ENCODE measurements at regions not wholly inside any gene's neighbourhood (a gene's known extent, or its start where the extent isn't known, plus 50 kb on each side); places are given as distances from the start of the nearest gene placed in this dataset.

GRCh38 chr6:81384921-81385320 is 367.6 kb downstream of the TENT5A start:
- DNase-seq, result no peak
- no peaks in the 10 kb centered on the region for H3K27me3 ChIP-seq
- no peak overlapping the region for H3K4me3 ChIP-seq
- H3K27ac ChIP-seq, result no peak overlapping the region
- no peak for ATAC-seq
- no peaks in the 10 kb centered on the region for H3K4me1 ChIP-seq
- WGBS, 2 donors, result 61 to 67% methylated on average over 2 of the region's 2 CpGs
- no peak for TF ChIP-seq CTCF (IDR thresholded peaks at IDR 0.05)
- intact Hi-C loops (cut with DNase I), result no loop called here
- peaks cover 0 to 11% (median 0%) of the 10 kb centered on the region in 11 donors for H3K9me3 ChIP-seq
- H3K36me3 ChIP-seq, result no peaks in the 10 kb centered on the region

DNA sequence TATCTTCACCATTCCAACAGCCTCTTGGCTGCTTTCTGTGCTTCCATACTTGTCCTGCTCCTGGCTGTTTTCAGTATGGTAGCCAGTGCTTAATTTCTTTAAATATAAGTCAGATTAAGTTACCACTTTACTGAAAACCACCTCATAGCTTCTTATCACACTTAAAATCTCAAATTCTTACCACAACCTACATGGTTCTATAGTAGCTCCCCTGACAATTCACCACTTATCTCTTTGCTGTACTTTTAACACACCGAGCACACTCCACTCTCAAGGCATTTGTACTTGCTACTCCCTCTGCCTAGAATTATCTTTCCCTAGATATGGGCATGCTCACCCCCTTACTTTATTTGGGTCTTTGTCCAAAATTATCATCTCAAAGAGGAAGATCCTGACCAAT is 369.0 kb downstream of the TENT5A start:
- DNase-seq, result no peak
- Histone ChIP-seq H3K9me3 (peaks cover 0 to 11% (median 0%) of the 10 kb centered on the region in 11 donors), H3K4me3 (no peak overlapping the region), H3K27ac (no peak overlapping the region), H3K27me3 (no peaks in the 10 kb centered on the region), H3K4me1 (no peaks in the 10 kb centered on the region), H3K36me3 (no peaks in the 10 kb centered on the region)
- no peak for TF ChIP-seq CTCF (IDR thresholded peaks at IDR 0.05)
- intact Hi-C loops (cut with DNase I), result no loop called here
- 24 to 58% methylated on average over 1 of the region's 1 CpG for WGBS, 2 donors
- ATAC-seq, result no peak

GRCh38 chr6:81382852-81383251 is 369.6 kb downstream of the TENT5A start:
- H3K27ac ChIP-seq, result no peak overlapping the region
- 49 to 50% methylated on average over 4 of the region's 4 CpGs for WGBS, 2 donors
- no peak overlapping the region for H3K4me3 ChIP-seq
- H3K9me3 ChIP-seq, result peaks cover 0 to 11% (median 0%) of the 10 kb centered on the region in 11 donors
- DNase-seq, result no peak
- no peaks in the 10 kb centered on the region for H3K27me3 ChIP-seq
- H3K36me3 ChIP-seq, result no peaks in the 10 kb centered on the region
- H3K4me1 ChIP-seq, result no peaks in the 10 kb centered on the region
- peak in 2 of 8 donors; percentile 34 to 48 for ATAC-seq
- TF ChIP-seq CTCF (IDR thresholded peaks at IDR 0.05), result no peak
- intact Hi-C loops (cut with DNase I), result no loop called here

- WGBS, 2 donors, result 97% methylated on average over 1 of the region's 1 CpG
- Histone ChIP-seq H3K9me3 (peaks cover 0 to 6% (median 0%) of the 10 kb centered on the region in 11 donors), H3K4me3 (no peak overlapping the region), H3K27ac (no peak overlapping the region), H3K36me3 (no peaks in the 10 kb centered on the region), H3K4me1 (no peaks in the 10 kb centered on the region), H3K27me3 (no peaks in the 10 kb centered on the region)
- ATAC-seq (no peak), DNase-seq (no peak)
- intact Hi-C loops (cut with DNase I), result no loop called here
- no peak for TF ChIP-seq CTCF (IDR thresholded peaks at IDR 0.05)
Measured at GRCh38 chr6:81381382-81381916, 371.0 kb downstream of the TENT5A start.
